Nephron (organoid): ENCODE measurements at regions not wholly inside any gene's neighbourhood (a gene's known extent, or its start where the extent isn't known, plus 50 kb on each side); places are given as distances from the start of the nearest gene placed in this dataset.

Experiments
- H3K27ac Mint-ChIP-seq, 3 experiments: 2 replicates each; pipeline ENCODE4 v1.8.0; 2020; ENCODE audit warnings: mixed read lengths in 3 of 3, mild to moderate bottlenecking in 2 of 3, moderate library complexity in 1 of 3
- H3K27me3 Mint-ChIP-seq: 2 replicates; pipeline ENCODE4 v1.8.0; 2021; ENCODE audit warnings: low read depth, mild to moderate bottlenecking, moderate library complexity, mixed read lengths
- H3K36me3 Mint-ChIP-seq: 2 replicates; pipeline ENCODE4 v1.8.0; 2020; ENCODE audit warnings: low read depth, mixed read lengths
- H3K4me1 Mint-ChIP-seq: 2 replicates; pipeline ENCODE4 v1.8.0; 2020; ENCODE audit warnings: mixed read lengths
- H3K4me3 Mint-ChIP-seq, 3 experiments: 2 replicates each; pipeline ENCODE4 v1.8.0; 2020; ENCODE audit warnings: mild to moderate bottlenecking in 3 of 3, mixed read lengths in 3 of 3, moderate library complexity in 2 of 3
- H3K9me3 Mint-ChIP-seq: 2 replicates; pipeline ENCODE4 v1.8.0; 2020; ENCODE audit warnings: mixed read lengths
- CTCF ChIP-seq, 3 experiments: fragments of 200-600 bp; sonication (generic); IDR thresholded peaks; one replicate each; pipeline ENCODE4 v1.5.0; 2021; ENCODE audit warnings: antibody characterized with exemption in 3 of 3; ENCODE audit not compliant: unreplicated experiment in 3 of 3

GRCh38 chr7:156516791-156517378, 123.7 kb upstream of the RNF32 start:
- Mint-ChIP-seq H3K27me3 (no peaks in the 10 kb centered on the region), H3K4me3 (no peak overlapping the region), H3K27ac (no peak overlapping the region), H3K36me3 (no peaks in the 10 kb centered on the region), H3K4me1 (no peaks in the 10 kb centered on the region), H3K9me3 (peaks cover 3% of the 10 kb centered on the region)
- no peak for TF ChIP-seq CTCF (IDR thresholded peaks at IDR 0.05; ENCODE audit: unreplicated experiment in 3 of 3)

- Mint-ChIP-seq H3K4me1 (no peaks in the 10 kb centered on the region), H3K4me3 (peak overlapping the region in 2 of 3 experiments; percentile 20 to 35), H3K27ac (peak overlapping the region in 1 of 3 experiments; percentile 55), H3K27me3 (no peaks in the 10 kb centered on the region), H3K9me3 (peaks cover 6% of the 10 kb centered on the region), H3K36me3 (no peaks in the 10 kb centered on the region)
- TF ChIP-seq CTCF (IDR thresholded peaks at IDR 0.05; ENCODE audit: unreplicated experiment in 3 of 3), result no peak
Observed at GRCh38 chr7:156515911-156516790, 124.4 kb upstream of the RNF32 start.

GRCh38 chr7:156514851-156515250, 125.7 kb upstream of the RNF32 start:
- H3K4me3 Mint-ChIP-seq, result no peak overlapping the region
- H3K27ac Mint-ChIP-seq, result no peak overlapping the region
- peaks cover 17% of the 10 kb centered on the region for H3K9me3 Mint-ChIP-seq
- no peaks in the 10 kb centered on the region for H3K27me3 Mint-ChIP-seq
- no peaks in the 10 kb centered on the region for H3K36me3 Mint-ChIP-seq
- no peaks in the 10 kb centered on the region for H3K4me1 Mint-ChIP-seq
- no peak for TF ChIP-seq CTCF (IDR thresholded peaks at IDR 0.05; ENCODE audit: unreplicated experiment in 3 of 3)

- no peaks in the 10 kb centered on the region for H3K36me3 Mint-ChIP-seq
- no peak overlapping the region for H3K4me3 Mint-ChIP-seq
- H3K27ac Mint-ChIP-seq, result no peak overlapping the region
- peaks cover 31% of the 10 kb centered on the region for H3K9me3 Mint-ChIP-seq
- no peaks in the 10 kb centered on the region for H3K4me1 Mint-ChIP-seq
- TF ChIP-seq CTCF (IDR thresholded peaks at IDR 0.05; ENCODE audit: unreplicated experiment in 3 of 3), result no peak
- no peaks in the 10 kb centered on the region for H3K27me3 Mint-ChIP-seq
Observed at GRCh38 chr7:156511426-156511825, 129.1 kb upstream of the RNF32 start.

GRCh38 chr7:156510966-156511365, 129.6 kb upstream of the RNF32 start:
- no peaks in the 10 kb centered on the region for H3K36me3 Mint-ChIP-seq
- H3K9me3 Mint-ChIP-seq, result peaks cover 31% of the 10 kb centered on the region
- no peaks in the 10 kb centered on the region for H3K4me1 Mint-ChIP-seq
- H3K27me3 Mint-ChIP-seq, result no peaks in the 10 kb centered on the region
- no peak for TF ChIP-seq CTCF (IDR thresholded peaks at IDR 0.05; ENCODE audit: unreplicated experiment in 3 of 3)
- no peak overlapping the region for H3K4me3 Mint-ChIP-seq
- H3K27ac Mint-ChIP-seq, result no peak overlapping the region
